Liver (tissue), 8 donors: ENCODE measurements at regions not wholly inside any gene's neighbourhood (a gene's known extent, or its start where the extent isn't known, plus 50 kb on each side); places are given as distances from the start of the nearest gene placed in this dataset.

ENCODE experiments used
- DNase-seq: peaks from one replicate; pipeline ENCODE4 v3.0.0-alpha.2; 2017; ENCODE audit warnings: low spot score
- H3K27ac ChIP-seq, 2 donors: one replicate each; pipeline ENCODE4 v1.7.0; 2013; ENCODE audit warnings: inconsistent platforms in 2 of 2, low read length in 2 of 2, control low read depth in 1 of 2, low read depth in 1 of 2, mild to moderate bottlenecking in 1 of 2
- H3K27me3 ChIP-seq, 4 donors: one replicate each; pipeline versions ENCODE4 v1.6.1 to v1.7.0; 2013; ENCODE audit warnings: low read length in 3 of 4, inconsistent platforms in 1 of 4, mild to moderate bottlenecking in 1 of 4, moderate library complexity in 1 of 4; ENCODE audit not compliant: control insufficient read depth in 4 of 4, insufficient read depth in 4 of 4
- H3K36me3 ChIP-seq, 4 donors: one replicate each; pipeline versions ENCODE4 v1.6.1 to v1.7.0; 2013; ENCODE audit warnings: low read length in 3 of 4, mild to moderate bottlenecking in 3 of 4, low read depth in 1 of 4, moderate library complexity in 1 of 4; ENCODE audit not compliant: control insufficient read depth in 4 of 4, insufficient read depth in 3 of 4
- H3K4me1 ChIP-seq, 4 donors: one replicate each; pipeline versions ENCODE4 v1.6.1 to v1.7.0; 2013; ENCODE audit warnings: low read length in 3 of 4, mild to moderate bottlenecking in 3 of 4, moderate library complexity in 1 of 4; ENCODE audit not compliant: control insufficient read depth in 4 of 4, insufficient read depth in 4 of 4
- H3K4me3 ChIP-seq, 3 donors: one replicate each; pipeline versions ENCODE4 v1.6.1 to v1.7.0; 2013; ENCODE audit warnings: low read length in 3 of 3, control low read depth in 1 of 3, low read depth in 1 of 3, mild to moderate bottlenecking in 1 of 3
- H3K9ac ChIP-seq, 2 donors: one replicate each; pipeline ENCODE4 v1.7.0; 2013; ENCODE audit warnings: low read length in 2 of 2, mild to moderate bottlenecking in 2 of 2, moderate library complexity in 2 of 2, control low read depth in 1 of 2, low read depth in 1 of 2
- H3K9me3 ChIP-seq, 4 donors: one replicate each; pipeline versions ENCODE4 v1.6.1 to v1.7.0; 2013; ENCODE audit warnings: low read length in 3 of 4; ENCODE audit not compliant: control insufficient read depth in 4 of 4
- ATF3 ChIP-seq: IDR thresholded peaks from 2 replicates; pipeline ENCODE4 v1.6.1; 2016; ENCODE audit warnings: antibody characterized with exemption
- CTCF ChIP-seq: fragments of 150-350 bp; IDR thresholded peaks from 2 replicates; pipeline ENCODE4 v1.5.1; 2017; ENCODE audit warnings: improper control_type of control experiment, low read depth, low read length; ENCODE audit not compliant: missing input control
- EGR1 ChIP-seq, 2 donors: IDR thresholded peaks; 2 replicates each; pipeline ENCODE4 v1.6.1; 2016 to 2018; ENCODE audit warnings: antibody characterized with exemption in 2 of 2, low read depth in 2 of 2
- FOXA1 ChIP-seq: IDR thresholded peaks from 2 replicates; pipeline ENCODE4 v1.6.1; 2016; ENCODE audit warnings: antibody characterized with exemption
- FOXA2 ChIP-seq: IDR thresholded peaks from 2 replicates; pipeline ENCODE4 v1.6.1; 2016; ENCODE audit warnings: antibody characterized with exemption
- HNF4A ChIP-seq, 2 donors: conservative IDR thresholded peaks; 2 replicates each; pipeline ENCODE4 v1.6.1; 2016; ENCODE audit warnings: antibody characterized with exemption in 2 of 2, mild to moderate bottlenecking in 2 of 2
- HNF4G ChIP-seq: IDR thresholded peaks from 2 replicates; pipeline ENCODE4 v1.6.1; 2016; ENCODE audit warnings: antibody characterized with exemption
- JUND ChIP-seq, 2 donors: IDR thresholded peaks; 2 replicates each; pipeline ENCODE4 v1.6.1; 2016; ENCODE audit warnings: antibody characterized with exemption in 2 of 2
- MAX ChIP-seq: IDR thresholded peaks from 2 replicates; pipeline ENCODE4 v1.6.1; 2016; ENCODE audit warnings: antibody characterized with exemption
- NR2F2 ChIP-seq: IDR thresholded peaks from 2 replicates; pipeline ENCODE4 v1.6.1; 2016; ENCODE audit warnings: antibody characterized with exemption
- RAD21 ChIP-seq, 2 donors: IDR thresholded peaks; 2 replicates each; pipeline ENCODE4 v1.6.1; 2016; ENCODE audit warnings: antibody characterized with exemption in 2 of 2, mild to moderate bottlenecking in 2 of 2
- REST ChIP-seq: IDR thresholded peaks from 2 replicates; pipeline ENCODE4 v1.6.1; 2016; ENCODE audit warnings: antibody characterized with exemption, mild to moderate bottlenecking
- RXRA ChIP-seq, 2 donors: IDR thresholded peaks; 2 replicates each; pipeline ENCODE4 v1.6.1; 2017 to 2018; ENCODE audit warnings: antibody characterized with exemption in 2 of 2, mild to moderate bottlenecking in 1 of 2
- SP1 ChIP-seq: IDR thresholded peaks from 2 replicates; pipeline ENCODE4 v1.6.1; 2018; ENCODE audit warnings: antibody characterized with exemption, mild to moderate bottlenecking
- TAF1 ChIP-seq: conservative IDR thresholded peaks from 2 replicates; pipeline ENCODE4 v1.6.1; 2016; ENCODE audit warnings: antibody characterized with exemption, mild to moderate bottlenecking
- YY1 ChIP-seq: IDR thresholded peaks from 2 replicates; pipeline ENCODE4 v1.6.1; 2016; ENCODE audit warnings: antibody characterized with exemption, mild to moderate bottlenecking
- ZBTB33 ChIP-seq: IDR thresholded peaks from 2 replicates; pipeline ENCODE4 v1.6.1; 2016; ENCODE audit warnings: antibody characterized with exemption
- WGBS: extraction: QIAGEN DNeasy Blood & Tissue Kit; methylation state at CpG from one replicate; pipeline ENCODE4 v1.1.7; 2013; 5-methylcytosine and 5-hydroxymethylcytosine counted together
- donor health status: healthy.
- donor health status: healthy.
- donor health status: healthy.
- donor health status: healthy.
- donor health status: healthy.

GRCh38 chr4:146058531-146058930 lies 117.0 kb upstream of the LSM6 start:
- H3K27me3 ChIP-seq, result no peaks in the 10 kb centered on the region
- H3K9me3 ChIP-seq, result no peaks in the 10 kb centered on the region
- H3K36me3 ChIP-seq, result no peaks in the 10 kb centered on the region
- H3K4me1 ChIP-seq, result no peaks in the 10 kb centered on the region
- TF ChIP-seq ZBTB33 (no peak), FOXA1 (no peak), EGR1 (IDR thresholded peaks at IDR 0.05; ENCODE audit: low read depth in 2 of 2) (no peak), RAD21 (IDR thresholded peaks at IDR 0.05) (no peak), MAX (no peak), FOXA2 (no peak), TAF1 (no peak), CTCF (no peak), YY1 (no peak), HNF4G (no peak), NR2F2 (no peak), SP1 (no peak), JUND (IDR thresholded peaks at IDR 0.05) (no peak), RXRA (IDR thresholded peaks at IDR 0.05) (no peak), REST (no peak)
- no peak overlapping the region for H3K9ac ChIP-seq
- no peak overlapping the region for H3K4me3 ChIP-seq
- WGBS, result 64% methylated on average over 1 of the region's 1 CpG
- no peak for DNase-seq
- no peak overlapping the region for H3K27ac ChIP-seq

GRCh38 chr4:146054676-146055075 lies 116.1 kb upstream of the ZNF827 start:
- no peak overlapping the region for H3K4me3 ChIP-seq
- H3K36me3 ChIP-seq, result no peaks in the 10 kb centered on the region
- no peaks in the 10 kb centered on the region for H3K9me3 ChIP-seq
- no peak overlapping the region for H3K27ac ChIP-seq
- H3K27me3 ChIP-seq, result no peaks in the 10 kb centered on the region
- no peak overlapping the region for H3K9ac ChIP-seq
- DNase-seq, result no peak
- TF ChIP-seq HNF4A (conservative IDR thresholded peaks at IDR 0.05), result no peak
- TF ChIP-seq FOXA1, result no peak
- TF ChIP-seq CTCF, result no peak
- no peak for TF ChIP-seq YY1
- no peak for TF ChIP-seq SP1
- TF ChIP-seq REST, result no peak
- no peak for TF ChIP-seq ATF3
- TF ChIP-seq JUND (IDR thresholded peaks at IDR 0.05), result no peak
- TF ChIP-seq EGR1 (IDR thresholded peaks at IDR 0.05; ENCODE audit: low read depth in 2 of 2), result no peak
- TF ChIP-seq NR2F2, result no peak
- no peaks in the 10 kb centered on the region for H3K4me1 ChIP-seq
